Epithelial cell of proximal tubule (primary cell): ENCODE measurements at regions not wholly inside any gene's neighbourhood (a gene's known extent, or its start where the extent isn't known, plus 50 kb on each side); places are given as distances from the start of the nearest gene placed in this dataset.
"Not testable (repeated sequence)": the region's sequence is repeated elsewhere in the genome, so short reads cannot be mapped to it uniquely, and the experiment has no call there.

Source experiments
- DNase-seq: peaks from one replicate; pipeline ENCODE4 v3.0.0-alpha.2; 2011; ENCODE audit warnings: low read depth
- H3K4me3 ChIP-seq: 2 replicates; pipeline ENCODE4 v1.5.1; 2011; ENCODE audit warnings: low read depth, mild to moderate bottlenecking, low read length
- CTCF ChIP-seq: conservative IDR thresholded peaks from 2 replicates; pipeline ENCODE4 v1.5.1; 2012; ENCODE audit warnings: low read depth, mild to moderate bottlenecking, low read length

GRCh38 chrX:139388254-139388653 lies 142.3 kb upstream of the F9 start:
- DNase-seq: no peak

GRCh38 chrX:139382529-139382928 lies 148.0 kb upstream of the F9 start:
- TF ChIP-seq CTCF: no peak
- no peak overlapping the region for H3K4me3 ChIP-seq
- no peak for DNase-seq

More at GRCh38 chrX:139388254-139388653, 142.3 kb upstream of the F9 start:
- TF ChIP-seq CTCF: no peak
- no peak overlapping the region for H3K4me3 ChIP-seq

GRCh38 chrX:139376547-139376946 lies 154.0 kb upstream of the F9 start:
- DNase-seq: not testable (repeated sequence)

GRCh38 chrX:139360356-139360755 lies 170.2 kb upstream of the F9 start:
- no peak for TF ChIP-seq CTCF
- no peak for DNase-seq
- no peak overlapping the region for H3K4me3 ChIP-seq

More at GRCh38 chrX:139376547-139376946, 154.0 kb upstream of the F9 start:
- H3K4me3 ChIP-seq: not testable (repeated sequence)

GRCh38 chrX:139342594-139342991 lies 187.9 kb upstream of the F9 start:
- DNase-seq, H3K4me3 ChIP-seq: not testable (repeated sequence)

- not testable (repeated sequence) for H3K4me3 ChIP-seq, DNase-seq
These were observed 188.5 kb upstream of the F9 start for GRCh38 chrX:139341855-139342593.

GRCh38 chrX:139332441-139332840 lies 198.1 kb upstream of the F9 start:
- no peak overlapping the region for H3K4me3 ChIP-seq
- TF ChIP-seq CTCF: no peak
- DNase-seq: no peak

- no peak for DNase-seq
- no peak overlapping the region for H3K4me3 ChIP-seq
- TF ChIP-seq CTCF: no peak
These were observed 203.2 kb upstream of the F9 start for GRCh38 chrX:139327355-139327754.
